ENCODE measurements at regions not wholly inside any gene's neighbourhood (a gene's known extent, or its start where the extent isn't known, plus 50 kb on each side); places are given as distances from the start of the nearest gene placed in this dataset.

- no peak for DNase-seq (ENCODE audit: low read depth in 2 of 3, low spot score in 2 of 3)
These were observed 164.9 kb upstream of the PRNP start for GRCh38 chr20:4521170-4521968.

GRCh38 chr20:4519534-4519933 is 166.7 kb upstream of the PRNP start:
- DNase-seq (ENCODE audit: low read depth in 2 of 3, low spot score in 2 of 3), result no peak

- DNase-seq (ENCODE audit: low read depth in 2 of 3, low spot score in 2 of 3), result no peak
These were observed 169.4 kb upstream of the PRNP start for GRCh38 chr20:4516876-4517275.

- DNase-seq (ENCODE audit: low read depth in 2 of 3, low spot score in 2 of 3), result no peak
These were observed 172.5 kb upstream of the PRNP start for GRCh38 chr20:4513720-4514119.

- no peak for DNase-seq (ENCODE audit: low read depth in 2 of 3, low spot score in 2 of 3)
These were observed 173.2 kb upstream of the PRNP start for GRCh38 chr20:4512891-4513550.

GRCh38 chr20:4511776-4512175 is 174.5 kb upstream of the PRNP start:
- no peak for DNase-seq (ENCODE audit: low read depth in 2 of 3, low spot score in 2 of 3)

GRCh38 chr20:4509825-4510522 is 176.3 kb upstream of the PRNP start:
- DNase-seq (ENCODE audit: low read depth in 2 of 3, low spot score in 2 of 3), result no peak

- DNase-seq (ENCODE audit: low read depth in 2 of 3, low spot score in 2 of 3), result no peak
These were observed 177.5 kb upstream of the PRNP start for GRCh38 chr20:4508773-4509172.

- no peak for DNase-seq (ENCODE audit: low read depth in 2 of 3, low spot score in 2 of 3)
These were observed 179.0 kb upstream of the PRNP start for GRCh38 chr20:4507288-4507719.

- DNase-seq (ENCODE audit: low read depth in 2 of 3, low spot score in 2 of 3), result no peak
These were observed 181.4 kb upstream of the PRNP start for GRCh38 chr20:4504814-4505213.

GRCh38 chr20:4502756-4503155 is 183.5 kb upstream of the PRNP start:
- DNase-seq (ENCODE audit: low read depth in 2 of 3, low spot score in 2 of 3), result no peak

GRCh38 chr20:4493386-4493785 is 192.9 kb upstream of the PRNP start:
- DNase-seq (ENCODE audit: low read depth in 2 of 3, low spot score in 2 of 3), result no peak

- DNase-seq (ENCODE audit: low read depth in 2 of 3, low spot score in 2 of 3), result no peak
These were observed 194.6 kb upstream of the PRNP start for GRCh38 chr20:4491643-4492042.

- DNase-seq (ENCODE audit: low read depth in 2 of 3, low spot score in 2 of 3), result no peak
These were observed 195.5 kb upstream of the PRNP start for GRCh38 chr20:4490606-4491280.

- no peak for DNase-seq (ENCODE audit: low read depth in 2 of 3, low spot score in 2 of 3)
These were observed 196.2 kb upstream of the PRNP start for GRCh38 chr20:4490045-4490444.

- no peak for DNase-seq (ENCODE audit: low read depth in 2 of 3, low spot score in 2 of 3)
These were observed 197.6 kb upstream of the PRNP start for GRCh38 chr20:4488407-4489339.

- DNase-seq (ENCODE audit: low read depth in 2 of 3, low spot score in 2 of 3), result no peak
These were observed 201.8 kb upstream of the PRNP start for GRCh38 chr20:4484379-4484997.

GRCh38 chr20:4483961-4484360 is 202.3 kb upstream of the PRNP start:
- no peak for DNase-seq (ENCODE audit: low read depth in 2 of 3, low spot score in 2 of 3)

- no peak for DNase-seq (ENCODE audit: low read depth in 2 of 3, low spot score in 2 of 3)
These were observed 202.8 kb upstream of the PRNP start for GRCh38 chr20:4483486-4483885.

- no peak for DNase-seq (ENCODE audit: low read depth in 2 of 3, low spot score in 2 of 3)
These were observed 206.2 kb upstream of the PRNP start for GRCh38 chr20:4480104-4480503.
